Choroid plexus epithelial cell (primary cell): ENCODE measurements at regions not wholly inside any gene's neighbourhood (a gene's known extent, or its start where the extent isn't known, plus 50 kb on each side); places are given as distances from the start of the nearest gene placed in this dataset.
A peak's percentile ranks its signal among the peaks of the same experiment; 100 is the strongest.

Experiments used
- DNase-seq: peaks from one replicate; pipeline ENCODE4 v3.0.0-alpha.2; 2010; ENCODE audit warnings: low read depth
- H3K4me3 ChIP-seq: 2 replicates; pipeline ENCODE4 v1.5.1; 2011; ENCODE audit warnings: low read depth, mild to moderate bottlenecking, control low read depth, low read length, moderate library complexity
- CTCF ChIP-seq: conservative IDR thresholded peaks from 2 replicates; pipeline ENCODE4 v1.5.1; 2011; ENCODE audit warnings: low read depth, mild to moderate bottlenecking, control low read depth, inconsistent platforms, low read length, moderate library complexity

GRCh38 chr14:65228956-65229747 is 126.8 kb upstream of the MAX start:
- DNase-seq = no peak
- peak overlapping the region; percentile 41 for H3K4me3 ChIP-seq

GRCh38 chr14:65229748-65230728 is 127.7 kb upstream of the MAX start:
- H3K4me3 ChIP-seq = peak overlapping the region; percentile 41
- no peak for TF ChIP-seq CTCF
- DNase-seq = peak; percentile 51

More at GRCh38 chr14:65228956-65229747, 126.8 kb upstream of the MAX start:
- no peak for TF ChIP-seq CTCF

- H3K4me3 ChIP-seq = no peak overlapping the region
- TF ChIP-seq CTCF = no peak
- no peak for DNase-seq
Measured at GRCh38 chr14:65231286-65231980, 129.1 kb upstream of the MAX start.

GRCh38 chr14:65234752-65235361 is 132.5 kb upstream of the MAX start:
- no peak for TF ChIP-seq CTCF
- H3K4me3 ChIP-seq = no peak overlapping the region
- DNase-seq = no peak

GRCh38 chr14:65237023-65237814 is 134.9 kb upstream of the MAX start:
- H3K4me3 ChIP-seq = no peak overlapping the region
- TF ChIP-seq CTCF = no peak
- DNase-seq = peak; percentile 52

GRCh38 chr14:65237941-65238340 is 135.6 kb upstream of the MAX start:
- TF ChIP-seq CTCF = no peak
- H3K4me3 ChIP-seq = no peak overlapping the region
- DNase-seq = no peak
